T1000 (cell line): ENCODE measurements at regions not wholly inside any gene's neighbourhood (a gene's known extent, or its start where the extent isn't known, plus 50 kb on each side); places are given as distances from the start of the nearest gene placed in this dataset.
"Not testable (repeated sequence)": the region's sequence is repeated elsewhere in the genome, so short reads cannot be mapped to it uniquely, and the experiment has no call there.

Source experiments
- DNase-seq: peaks from one replicate; lab custom pipeline; 2025; ENCODE audit warnings: mixed read lengths; lab: John Stamatoyannopoulos, UW

DNA sequence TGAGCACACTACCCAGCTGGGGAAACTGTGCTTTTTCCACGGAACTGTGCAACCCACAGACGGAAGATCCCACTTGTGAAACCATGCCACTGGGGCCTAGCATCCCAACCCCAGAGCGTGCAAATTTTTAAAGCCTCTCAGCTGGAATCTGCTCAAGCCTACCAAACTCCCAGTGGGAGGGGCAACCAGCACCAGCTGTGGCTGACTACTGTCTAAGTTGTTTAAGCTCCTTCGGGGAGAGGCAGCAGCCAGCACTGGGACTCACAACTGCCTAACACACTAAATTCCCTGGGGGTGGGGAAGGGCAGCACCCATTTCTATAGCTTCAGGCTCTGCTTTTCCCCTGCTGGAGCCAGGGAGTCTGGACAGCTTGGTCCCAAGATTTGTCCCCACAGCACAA lies 287.6 kb upstream of the MSX2 start:
- DNase-seq, result no peak

DNA sequence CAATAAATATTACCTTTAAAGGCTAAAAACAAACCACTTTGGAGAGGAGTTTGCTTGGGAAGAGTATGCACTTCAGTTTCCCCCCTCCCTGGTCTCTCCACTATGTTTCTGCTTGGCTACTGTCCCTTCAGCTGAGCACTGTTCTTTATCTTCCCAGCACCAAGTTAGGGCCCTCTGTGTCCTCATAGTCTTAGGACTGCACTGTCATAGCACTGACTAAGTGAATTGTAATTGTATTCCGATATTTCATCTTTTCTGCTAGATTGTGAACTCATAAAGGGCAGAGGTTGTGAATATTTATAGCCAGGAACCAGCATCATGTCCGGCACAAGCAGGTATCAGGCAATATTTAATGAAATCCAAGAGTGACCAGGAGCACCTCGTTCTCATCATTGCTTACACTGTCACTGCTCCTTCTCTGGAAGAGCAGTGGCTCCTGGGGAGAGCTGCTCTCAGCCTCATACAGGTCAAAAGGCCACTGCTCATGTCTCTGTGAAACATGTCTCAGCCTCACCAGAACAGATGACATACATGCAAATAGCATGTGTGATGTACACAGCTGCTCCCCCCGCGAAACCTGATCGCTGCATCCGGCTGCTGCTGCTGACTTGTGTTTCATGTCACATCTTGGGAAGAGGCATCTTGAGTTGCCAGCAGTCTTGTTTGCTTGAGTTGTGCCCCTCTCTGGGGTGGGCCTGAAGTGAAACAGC lies 279.7 kb upstream of the MSX2 start:
- DNase-seq, result no peak

DNA sequence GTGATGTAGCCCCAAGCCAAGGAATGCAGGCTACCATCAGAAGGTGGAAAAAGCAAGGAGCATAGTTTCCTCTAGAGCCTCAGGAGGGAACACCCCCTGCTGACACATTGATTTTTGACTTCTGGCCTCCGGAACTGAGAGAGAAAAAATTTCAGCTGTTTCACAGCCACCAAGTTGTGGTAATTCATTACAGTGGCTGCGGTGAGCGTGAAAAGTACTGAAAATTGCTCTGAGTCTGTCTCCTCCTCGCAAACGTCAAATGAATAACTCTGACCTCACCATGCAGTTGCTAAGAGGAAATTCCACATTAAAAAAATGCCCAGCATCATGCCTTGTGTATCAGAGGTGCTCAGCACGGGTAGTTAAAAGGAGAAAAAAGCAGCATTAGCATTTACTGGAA lies 277.9 kb upstream of the MSX2 start:
- DNase-seq, result no peak

DNA sequence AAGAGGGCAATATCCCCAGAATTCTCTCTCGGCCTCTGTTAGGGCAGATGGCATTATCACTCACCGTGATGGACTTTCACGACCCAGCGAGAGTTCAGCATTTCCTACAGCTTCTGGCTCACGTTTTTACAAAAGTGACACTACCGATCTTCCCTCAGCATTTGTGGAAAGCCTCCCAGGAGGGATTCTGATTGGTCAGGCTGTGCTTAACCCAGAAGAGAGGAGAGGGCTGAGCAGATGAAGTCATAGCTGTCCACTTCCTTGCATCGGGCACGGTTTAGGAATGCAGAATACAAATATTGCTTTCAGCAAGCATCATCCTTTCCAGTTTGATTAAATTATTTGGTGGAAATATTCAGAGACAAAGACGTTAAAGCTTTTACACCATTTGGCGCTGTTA lies 277.4 kb upstream of the MSX2 start:
- no peak for DNase-seq

DNA sequence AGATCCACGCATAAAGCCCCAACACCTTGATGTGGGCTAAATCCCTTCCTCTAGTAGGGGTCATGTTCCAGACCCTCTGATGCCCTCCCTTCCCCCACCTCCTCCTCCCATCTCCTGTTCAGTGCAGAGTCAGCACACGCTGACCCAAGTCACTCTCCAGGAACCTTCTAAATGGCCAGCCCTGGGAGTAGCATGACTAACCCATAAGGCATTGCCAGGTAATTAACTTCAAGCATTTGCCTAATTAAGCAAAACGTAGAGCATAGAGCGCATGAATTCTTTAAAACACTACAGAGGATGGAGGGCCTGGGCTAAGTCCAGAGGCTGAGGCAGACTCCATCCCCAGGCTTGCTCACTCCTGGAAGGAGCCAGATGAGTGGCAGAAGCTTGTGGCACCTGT lies 276.3 kb upstream of the MSX2 start:
- DNase-seq, result no peak

DNA sequence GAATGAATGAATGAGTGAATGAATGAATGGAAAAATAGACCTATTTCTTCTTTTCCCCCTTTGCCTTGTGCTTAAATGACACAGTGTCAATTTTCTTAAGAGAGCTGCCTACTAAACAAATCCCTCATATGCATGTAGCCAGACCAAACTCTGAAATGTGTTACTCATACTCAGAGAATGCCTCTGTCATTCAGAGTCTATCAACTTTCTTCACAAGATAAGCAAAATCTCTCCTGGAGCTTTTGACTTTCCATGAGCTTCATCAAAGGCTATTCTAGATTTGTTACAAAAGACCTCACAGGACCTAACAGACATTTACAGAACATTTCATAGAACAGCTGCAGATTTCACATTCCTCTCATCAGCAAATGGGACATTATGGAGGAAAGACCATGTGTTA lies 275.7 kb upstream of the MSX2 start:
- DNase-seq, result no peak

DNA sequence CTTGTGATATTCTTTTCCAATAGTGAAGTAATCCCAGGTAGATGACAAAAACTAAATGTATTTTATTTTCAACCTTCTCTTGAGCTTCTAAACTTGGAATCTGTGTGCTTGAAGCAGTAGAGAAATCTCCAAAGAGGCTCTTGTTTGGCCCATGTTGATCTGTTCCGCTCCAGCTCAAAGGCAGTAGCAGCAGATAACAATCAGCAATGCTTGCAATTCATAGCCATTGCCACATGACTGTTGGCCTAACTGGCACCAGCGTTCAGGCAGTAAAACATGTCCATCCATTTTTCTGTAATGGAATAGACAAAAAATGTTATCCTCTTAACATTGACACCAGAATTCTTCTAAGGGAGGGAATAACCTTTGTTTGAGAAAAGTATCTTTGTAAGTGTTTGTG lies 270.7 kb upstream of the MSX2 start:
- no peak for DNase-seq

DNA sequence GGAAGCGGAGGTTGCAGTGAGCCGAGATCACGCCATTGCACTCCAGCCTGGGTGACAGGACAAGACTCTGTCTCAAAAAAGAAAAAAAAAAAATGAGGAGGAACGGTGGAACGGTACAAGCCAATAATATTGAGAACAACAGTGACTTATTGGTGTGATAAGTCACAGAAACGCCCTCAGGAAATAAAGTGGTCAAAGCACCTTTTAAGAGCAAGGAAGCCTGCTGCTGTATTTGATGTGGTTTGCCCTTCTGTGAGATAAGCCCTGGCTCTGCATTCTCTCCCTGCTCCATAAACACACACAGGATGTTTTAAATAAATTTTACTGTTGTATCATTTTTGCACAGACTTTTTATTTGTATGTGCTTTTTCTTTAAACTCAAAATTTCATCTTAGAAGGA lies 269.9 kb upstream of the MSX2 start:
- DNase-seq, result no peak

DNA sequence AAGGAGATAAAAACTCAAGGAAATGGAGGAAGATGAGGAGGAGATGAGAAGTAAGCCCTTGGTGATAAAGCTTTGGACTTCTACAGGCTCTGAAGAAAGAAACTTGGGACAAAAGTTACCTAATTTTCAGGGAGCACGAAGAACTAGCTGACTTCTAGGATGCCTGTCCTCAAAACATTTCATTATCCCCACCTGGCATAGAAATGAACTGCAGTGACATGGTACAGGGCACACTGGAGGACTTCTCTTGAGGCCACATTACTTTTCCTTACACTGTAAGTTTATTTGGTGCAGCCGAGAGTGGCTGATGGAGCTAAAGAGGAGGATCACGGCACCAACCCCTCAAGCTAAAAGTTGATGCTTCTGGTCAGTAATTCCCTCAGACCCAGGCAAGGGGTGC lies 269.5 kb upstream of the MSX2 start:
- DNase-seq, result no peak

DNA sequence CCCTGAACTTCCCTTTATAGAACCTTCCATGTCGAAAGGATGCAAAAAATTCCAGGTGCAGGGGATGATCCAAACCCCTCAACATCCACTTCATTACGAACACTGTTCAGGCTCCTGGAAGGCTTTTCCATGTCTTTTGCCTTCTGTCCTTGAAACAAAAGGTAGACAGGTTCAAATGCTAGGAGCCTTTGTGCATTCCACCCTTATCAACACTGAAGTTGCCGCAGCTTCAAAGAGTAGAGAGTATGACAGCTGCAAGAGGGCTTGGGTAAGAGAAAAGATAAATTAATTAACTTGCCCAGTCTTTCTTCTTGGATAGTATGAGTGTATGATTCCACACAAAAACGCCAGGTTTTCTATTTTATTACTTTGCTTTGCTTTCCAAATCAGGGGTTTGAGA lies 269.1 kb upstream of the MSX2 start:
- DNase-seq, result no peak

DNA sequence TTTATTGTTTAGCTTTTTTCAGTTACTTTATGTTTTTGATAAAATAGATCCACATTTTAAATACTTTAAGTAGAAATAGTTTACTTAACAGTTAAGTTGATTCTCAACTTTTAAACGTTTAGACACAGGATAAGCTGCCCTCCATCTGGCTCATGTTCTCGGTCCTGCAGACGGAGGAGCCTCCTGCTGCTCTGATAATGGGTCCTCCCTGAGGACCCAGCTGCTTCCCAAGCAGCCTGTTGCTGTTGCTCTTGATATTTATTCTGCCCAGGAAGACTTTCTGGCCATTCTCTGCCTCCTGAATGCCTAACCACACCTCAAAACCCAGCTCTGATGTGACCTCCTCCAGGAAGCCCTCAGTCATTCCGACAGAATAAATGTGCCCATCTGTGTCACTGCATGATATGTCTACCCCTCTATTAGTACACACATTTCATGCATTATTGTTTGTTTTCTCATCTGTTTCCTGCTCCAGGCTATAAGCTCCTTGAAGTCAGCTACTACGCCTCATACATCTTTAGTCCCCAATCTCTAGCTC lies 267.2 kb upstream of the MSX2 start:
- DNase-seq, result no peak

DNA sequence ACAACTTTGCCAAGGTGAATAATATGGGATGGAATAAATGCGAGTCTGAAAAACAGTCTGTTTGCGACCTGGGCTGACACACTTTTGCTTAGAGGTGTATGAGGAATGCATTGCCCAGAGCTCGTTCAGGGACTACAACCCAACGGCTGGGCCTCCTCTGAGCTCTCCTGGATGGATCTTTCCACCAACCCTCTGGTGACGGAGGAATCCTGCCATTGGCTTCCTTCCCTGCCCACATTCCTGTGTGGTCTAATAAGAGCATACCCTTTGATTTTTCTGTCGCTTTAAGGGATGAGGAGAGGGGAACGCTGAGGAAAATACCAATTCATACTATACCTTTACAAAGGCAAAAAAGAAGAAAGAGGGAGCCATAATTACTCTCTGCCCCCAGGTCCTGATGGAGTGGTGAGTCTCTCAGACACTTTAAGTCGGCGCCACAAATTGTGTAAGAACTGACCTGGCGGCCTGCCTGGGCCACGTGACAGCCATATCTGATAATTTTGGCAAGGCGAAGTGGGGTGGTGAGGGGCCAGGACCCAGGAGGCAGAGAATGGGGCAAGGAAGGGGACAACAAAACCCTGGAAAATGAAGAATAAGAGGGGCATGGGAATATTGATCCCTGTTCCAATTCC lies 265.2 kb upstream of the MSX2 start:
- DNase-seq, result no peak

DNA sequence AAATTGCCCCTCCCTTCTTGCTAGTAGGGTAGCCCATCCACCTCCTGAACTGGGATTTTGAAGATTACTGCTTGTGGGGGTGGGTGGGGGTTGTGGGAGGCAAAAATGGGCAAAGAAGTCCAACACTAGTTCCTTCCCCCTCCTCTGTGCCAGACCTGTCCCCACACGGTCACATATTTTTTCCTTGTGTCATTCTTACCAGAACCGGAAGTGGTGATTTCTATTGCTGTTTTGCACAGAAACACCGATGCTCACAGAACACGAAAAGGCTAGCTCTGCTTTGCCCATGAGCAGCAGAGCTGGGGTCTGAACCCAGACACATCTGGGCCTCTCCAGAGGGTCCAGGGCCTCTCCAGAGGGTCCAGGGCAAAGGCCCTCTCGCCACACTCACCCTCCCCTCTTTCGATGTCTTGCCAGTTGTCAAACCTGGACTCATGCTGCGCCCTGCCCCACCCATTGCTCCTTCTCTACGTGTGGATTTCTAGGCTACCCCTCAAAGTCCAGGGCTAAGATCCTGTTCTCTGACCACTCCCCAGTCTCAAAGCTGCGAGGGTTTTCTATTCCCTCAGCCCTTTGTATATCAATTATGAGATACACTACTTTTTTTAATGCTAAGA lies 264.4 kb upstream of the MSX2 start:
- no peak for DNase-seq

DNA sequence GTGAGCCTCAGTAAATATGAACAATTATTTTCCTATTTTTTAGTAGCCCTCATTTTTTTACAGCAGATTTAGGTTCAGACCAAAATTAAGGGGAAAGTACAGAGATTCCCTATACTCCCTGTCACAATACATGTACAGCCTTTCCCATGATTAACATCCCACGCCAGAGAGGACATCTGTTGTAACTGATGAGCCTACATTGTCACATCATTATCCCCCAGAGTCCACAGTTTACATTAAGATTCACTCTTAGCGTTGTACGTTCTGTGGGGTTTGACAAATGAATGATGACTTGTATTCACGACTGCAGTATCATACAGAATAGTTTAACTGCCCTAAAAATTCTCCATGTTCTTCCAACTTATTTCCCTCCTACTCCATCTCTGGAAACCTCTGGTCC lies 262.3 kb upstream of the MSX2 start:
- DNase-seq, result no peak

DNA sequence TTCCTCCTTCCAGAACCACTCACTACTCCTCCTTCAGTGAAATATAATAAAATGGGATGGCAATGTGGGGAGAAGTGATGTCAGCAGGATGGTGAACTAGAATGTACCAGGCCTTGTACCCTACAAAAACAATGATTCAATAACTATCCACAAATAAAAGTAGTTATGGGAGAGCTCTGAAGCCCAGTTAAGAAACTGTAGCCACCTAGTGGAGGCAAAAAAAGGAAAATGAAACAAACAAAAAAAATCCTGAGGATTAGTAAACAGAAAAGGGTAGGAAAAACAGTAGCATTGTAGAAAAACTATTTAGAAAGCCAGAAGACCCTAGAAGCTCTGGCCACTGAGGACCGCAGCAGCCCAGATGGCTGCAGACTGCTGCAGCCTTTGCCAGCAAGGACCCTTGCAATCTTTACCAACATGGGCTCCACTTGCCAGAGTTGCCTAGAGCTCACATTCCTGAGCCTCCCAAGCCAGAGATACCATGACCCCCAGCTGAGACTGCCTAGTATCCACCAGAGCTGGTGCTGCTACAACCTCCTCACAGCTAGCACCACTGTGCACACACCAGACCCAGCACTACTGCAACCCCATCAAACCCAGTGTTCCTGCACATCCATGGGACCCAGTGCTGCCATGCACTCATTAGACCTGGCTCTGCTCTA lies 259.7 kb upstream of the MSX2 start:
- DNase-seq, result no peak

DNA sequence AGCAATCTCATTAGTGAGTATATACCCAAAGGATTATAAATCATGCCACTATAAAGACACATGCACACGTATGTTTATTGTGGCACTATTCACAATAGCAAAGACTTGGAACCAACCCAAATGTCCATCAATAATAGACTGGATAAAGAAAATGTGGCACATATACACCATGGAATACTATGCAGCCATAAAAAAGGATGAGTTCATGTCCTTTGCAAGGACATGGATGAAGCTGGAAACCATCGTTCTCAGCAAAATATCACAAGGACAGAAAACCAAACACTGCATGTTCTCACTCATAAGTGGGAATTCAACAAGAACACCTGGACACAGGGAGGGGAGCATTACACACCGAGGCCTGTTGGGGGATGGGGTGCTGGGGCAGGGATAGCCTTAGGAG lies 252.9 kb upstream of the MSX2 start:
- DNase-seq, result not testable (repeated sequence)

DNA sequence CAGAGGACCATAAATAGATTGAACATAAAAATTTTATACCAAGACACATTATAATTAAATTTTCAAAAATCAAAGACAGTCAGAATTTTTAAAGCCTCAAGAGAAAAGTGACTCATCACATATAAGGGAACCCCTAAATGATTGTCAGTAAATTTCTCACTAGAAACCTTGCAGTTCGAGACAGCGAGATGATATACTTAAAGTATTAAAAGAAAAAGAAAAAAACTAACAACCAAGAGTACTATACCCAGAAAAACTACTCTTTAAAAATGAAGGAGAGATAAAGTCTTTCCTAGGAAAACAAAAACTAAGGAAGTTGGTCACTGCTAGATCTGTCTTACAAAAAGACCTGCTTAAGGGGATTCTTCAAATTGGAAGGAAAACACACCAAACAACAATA lies 251.4 kb upstream of the MSX2 start:
- DNase-seq, result no peak

DNA sequence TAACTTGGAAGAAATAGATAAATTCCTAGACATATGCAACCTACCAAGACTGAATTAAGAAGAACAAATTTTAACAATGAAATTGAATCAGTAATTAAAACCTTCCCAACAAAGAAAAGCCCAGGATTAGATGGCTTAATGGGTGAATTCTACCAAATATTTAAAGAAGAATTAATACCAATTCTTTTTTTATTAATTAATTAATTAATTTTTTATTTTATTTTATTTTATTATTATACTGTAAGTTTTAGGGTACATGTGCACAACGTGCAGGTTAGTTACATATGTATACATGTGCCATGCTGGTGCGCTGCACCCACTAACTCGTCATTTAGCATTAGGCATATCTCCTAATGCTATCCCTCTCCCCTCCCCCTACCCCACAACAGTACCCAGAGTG lies 248.4 kb upstream of the MSX2 start:
- DNase-seq, result not testable (repeated sequence)

DNA sequence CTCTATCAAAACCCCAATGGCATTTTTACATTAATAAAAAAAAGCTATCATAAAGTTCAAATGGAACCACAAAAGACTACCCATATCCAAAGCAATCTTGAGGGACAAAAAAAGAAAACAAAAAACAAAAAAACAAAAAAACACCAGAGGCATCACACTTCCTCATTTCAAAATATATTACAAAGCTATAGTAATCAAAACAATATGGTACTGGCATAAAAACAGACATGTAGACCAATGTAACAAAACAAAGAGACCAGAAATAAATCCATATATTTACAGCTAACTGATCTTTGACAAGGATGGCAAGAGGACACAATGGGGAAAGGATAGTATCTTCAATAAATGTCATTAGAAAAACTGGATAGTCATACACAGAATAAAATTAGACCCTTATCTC lies 245.1 kb upstream of the MSX2 start:
- DNase-seq, result no peak

DNA sequence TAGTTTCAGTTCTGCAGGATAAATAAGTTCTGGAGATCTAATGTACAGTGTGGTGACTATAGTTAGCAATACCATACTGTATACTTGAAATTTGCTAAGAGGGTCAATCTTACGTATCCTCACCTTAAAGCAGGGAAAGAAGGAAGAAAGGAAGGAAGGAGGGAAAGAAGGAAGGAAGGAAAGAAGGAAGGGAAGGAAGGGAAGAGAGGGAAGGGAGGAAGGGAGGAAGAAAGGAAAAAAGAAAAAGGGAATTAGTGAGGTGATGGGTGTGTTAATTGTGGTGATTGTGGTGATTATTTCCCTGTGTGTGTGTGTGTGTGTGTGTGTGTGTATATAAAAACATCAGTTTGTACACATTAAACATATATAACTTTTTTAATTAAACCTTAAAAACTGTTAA lies 242.6 kb upstream of the MSX2 start:
- DNase-seq, result no peak

DNA sequence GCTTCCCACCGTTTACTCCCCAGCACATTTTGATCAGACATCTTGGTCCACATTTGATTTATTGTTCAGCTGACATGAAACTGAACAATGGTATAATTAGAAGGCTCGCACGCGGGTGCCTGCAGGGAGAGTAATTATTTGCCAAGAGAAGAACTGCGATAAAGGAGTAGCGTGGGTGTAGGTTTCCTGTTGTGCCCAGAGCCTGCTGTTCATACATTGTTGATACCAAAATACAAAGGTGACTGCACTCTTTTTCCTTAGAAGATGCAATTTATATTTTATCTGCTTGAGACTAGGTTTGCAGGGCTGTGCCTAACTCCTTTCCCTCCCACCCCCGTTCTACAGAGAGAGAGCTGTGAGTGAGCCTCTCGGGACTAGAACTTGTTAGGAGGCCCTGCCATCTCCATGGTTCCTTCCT lies 241.8 kb upstream of the MSX2 start:
- no peak for DNase-seq

DNA sequence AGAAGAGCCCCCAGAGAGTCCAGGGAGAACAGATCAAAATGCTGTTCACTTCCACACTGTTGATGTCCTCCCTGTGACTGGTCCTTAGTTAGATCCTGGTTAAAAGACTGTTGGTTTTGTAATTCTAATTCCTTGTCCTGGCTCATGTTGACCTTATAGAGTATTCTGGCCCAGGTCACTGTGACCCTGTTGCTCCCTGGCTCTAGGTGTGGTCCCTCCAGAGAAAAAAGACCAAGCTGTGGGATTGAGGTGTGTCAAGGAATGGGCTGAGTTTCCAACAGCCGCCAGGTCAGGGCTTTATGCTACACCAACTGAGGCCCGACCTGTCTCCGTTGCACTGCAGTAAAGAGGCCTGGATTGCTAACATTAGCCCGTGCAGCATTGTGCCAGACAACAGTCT lies 241.0 kb upstream of the MSX2 start:
- no peak for DNase-seq

DNA sequence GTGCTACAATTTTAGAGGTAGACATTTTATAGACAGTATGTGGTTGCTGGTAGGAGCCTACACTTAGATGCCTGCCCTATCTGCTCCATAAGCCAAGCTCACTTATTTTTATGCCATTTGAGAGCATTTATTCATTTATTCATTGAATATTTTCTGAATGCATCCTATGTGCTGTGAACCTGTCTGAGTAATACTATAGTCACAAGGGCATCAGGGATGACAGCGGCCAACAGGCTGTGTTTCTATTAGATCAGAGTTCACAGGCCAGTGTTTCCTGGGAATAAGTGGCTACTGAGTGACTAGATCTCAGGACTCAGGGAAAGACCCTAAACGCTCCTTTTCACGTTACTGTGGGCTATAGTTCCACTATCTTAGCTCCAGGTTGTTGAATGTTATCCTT lies 235.2 kb upstream of the MSX2 start:
- DNase-seq, result no peak
